Hepatocyte (in vitro differentiated cells): ENCODE measurements at regions not wholly inside any gene's neighbourhood (a gene's known extent, or its start where the extent isn't known, plus 50 kb on each side); places are given as distances from the start of the nearest gene placed in this dataset.

Experiments
- EZH2phosphoT487 ChIP-seq: fragments of 200-600 bp; sonication (generic); IDR thresholded peaks from one replicate; pipeline ENCODE4 v1.6.1; 2018; ENCODE audit warnings: antibody characterized with exemption, mild to moderate bottlenecking, low read depth, moderate library complexity; ENCODE audit not compliant: unreplicated experiment, severe bottlenecking
- TF ChIP-seq, protein P1 (sequence below): fragments of 200-600 bp; sonication (generic); IDR thresholded peaks from 2 replicates; pipeline ENCODE4 v1.5.1; 2016; ENCODE audit warnings: antibody characterized with exemption, mild to moderate bottlenecking; ENCODE audit not compliant: poor library complexity

DNA sequence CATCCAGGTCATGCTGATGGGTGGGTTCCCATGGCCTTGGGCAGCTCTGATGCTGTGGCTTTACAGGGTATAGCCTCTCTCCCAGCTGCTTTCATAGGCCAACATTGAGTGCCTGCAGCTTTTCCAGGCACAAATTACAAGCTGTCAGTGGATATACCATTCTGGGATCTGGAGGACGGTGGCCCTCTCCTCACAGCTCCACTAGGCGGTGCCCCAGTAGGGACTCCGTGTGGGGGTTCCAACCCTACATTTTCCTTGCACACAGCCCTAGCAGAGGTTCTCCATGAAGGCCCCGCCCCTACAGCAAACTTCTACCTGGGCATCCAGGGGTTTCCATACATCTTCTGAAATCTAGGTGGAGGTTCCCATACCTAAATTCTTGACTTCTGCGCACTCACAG is 602.6 kb upstream of the HS3ST5 start:
- TF ChIP-seq EZH2phosphoT487 = no peak
- TF ChIP-seq, protein P1, sequence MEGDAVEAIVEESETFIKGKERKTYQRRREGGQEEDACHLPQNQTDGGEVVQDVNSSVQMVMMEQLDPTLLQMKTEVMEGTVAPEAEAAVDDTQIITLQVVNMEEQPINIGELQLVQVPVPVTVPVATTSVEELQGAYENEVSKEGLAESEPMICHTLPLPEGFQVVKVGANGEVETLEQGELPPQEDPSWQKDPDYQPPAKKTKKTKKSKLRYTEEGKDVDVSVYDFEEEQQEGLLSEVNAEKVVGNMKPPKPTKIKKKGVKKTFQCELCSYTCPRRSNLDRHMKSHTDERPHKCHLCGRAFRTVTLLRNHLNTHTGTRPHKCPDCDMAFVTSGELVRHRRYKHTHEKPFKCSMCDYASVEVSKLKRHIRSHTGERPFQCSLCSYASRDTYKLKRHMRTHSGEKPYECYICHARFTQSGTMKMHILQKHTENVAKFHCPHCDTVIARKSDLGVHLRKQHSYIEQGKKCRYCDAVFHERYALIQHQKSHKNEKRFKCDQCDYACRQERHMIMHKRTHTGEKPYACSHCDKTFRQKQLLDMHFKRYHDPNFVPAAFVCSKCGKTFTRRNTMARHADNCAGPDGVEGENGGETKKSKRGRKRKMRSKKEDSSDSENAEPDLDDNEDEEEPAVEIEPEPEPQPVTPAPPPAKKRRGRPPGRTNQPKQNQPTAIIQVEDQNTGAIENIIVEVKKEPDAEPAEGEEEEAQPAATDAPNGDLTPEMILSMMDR = no peak
